NCI-H1694 treated with DMSO at 0.1 percent for 48 hours (cell line): ENCODE measurements at regions not wholly inside any gene's neighbourhood (a gene's known extent, or its start where the extent isn't known, plus 50 kb on each side); places are given as distances from the start of the nearest gene placed in this dataset.

Source experiments
- DNase-seq: peaks from one replicate; lab custom pipeline; 2025; lab: John Stamatoyannopoulos, UW

DNA sequence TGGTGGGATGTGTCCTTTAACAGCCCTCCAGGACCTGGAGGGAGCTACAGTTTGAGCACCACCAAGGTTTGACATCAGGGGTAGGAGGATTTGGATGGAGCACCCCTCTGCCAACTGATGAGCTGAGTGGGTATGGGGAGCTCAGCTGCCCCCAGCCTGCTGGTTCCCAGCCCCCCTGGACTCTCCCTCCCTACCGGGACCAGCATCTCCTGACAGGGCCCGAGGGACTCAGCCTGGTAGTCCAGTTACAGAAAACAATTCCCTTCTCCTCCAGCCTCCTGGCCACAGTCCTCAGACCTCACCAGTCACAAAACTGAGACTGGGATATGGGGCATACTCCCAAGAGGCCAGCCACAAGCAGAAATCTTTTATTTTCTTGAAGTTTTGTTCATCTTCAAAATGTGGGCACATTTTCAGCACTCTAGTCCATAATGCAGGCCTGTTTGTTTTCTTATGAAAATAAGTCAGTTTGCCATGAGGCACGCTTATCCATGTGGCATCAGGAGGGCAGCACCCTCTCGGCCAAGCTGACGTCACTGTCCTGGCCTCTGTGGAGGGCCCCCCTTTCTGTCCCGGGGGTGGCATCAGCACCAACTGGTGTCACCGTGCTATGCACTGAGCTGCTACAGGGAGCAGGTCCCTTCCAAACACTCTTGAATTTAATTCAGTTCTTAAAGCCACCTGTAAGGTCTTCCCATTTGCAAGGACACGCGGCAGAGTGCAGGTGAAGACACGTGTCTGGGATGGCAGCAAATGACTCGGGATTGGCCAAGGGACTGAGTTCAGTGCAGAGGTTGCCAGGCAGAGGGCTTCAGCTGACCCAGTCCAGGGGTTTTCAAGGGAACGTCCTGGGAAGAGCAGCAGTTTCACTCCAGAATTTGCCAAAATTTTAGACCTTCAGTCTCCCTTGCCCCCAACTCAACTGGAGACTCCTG is 187.6 kb downstream of the GADD45G start:
- DNase-seq, result no peak

DNA sequence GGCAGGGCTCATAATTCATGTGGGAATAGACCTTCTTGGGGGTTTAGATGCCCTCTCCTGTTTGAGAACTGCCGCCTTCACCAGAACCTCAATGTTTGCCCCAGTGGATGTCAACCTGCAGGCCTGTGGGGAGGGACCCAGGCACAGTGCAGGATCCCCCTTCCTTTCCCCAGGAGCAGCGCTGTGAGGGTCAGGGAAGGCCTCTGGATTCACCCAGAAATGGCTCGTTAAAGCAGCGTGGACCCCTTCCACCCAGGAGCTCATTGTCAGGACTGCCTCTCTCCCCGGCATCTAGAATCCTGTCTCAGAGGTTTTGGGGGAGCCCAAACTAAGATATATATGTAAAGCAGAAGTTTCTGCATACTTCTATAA is 188.3 kb downstream of the GADD45G start:
- DNase-seq, result no peak

DNA sequence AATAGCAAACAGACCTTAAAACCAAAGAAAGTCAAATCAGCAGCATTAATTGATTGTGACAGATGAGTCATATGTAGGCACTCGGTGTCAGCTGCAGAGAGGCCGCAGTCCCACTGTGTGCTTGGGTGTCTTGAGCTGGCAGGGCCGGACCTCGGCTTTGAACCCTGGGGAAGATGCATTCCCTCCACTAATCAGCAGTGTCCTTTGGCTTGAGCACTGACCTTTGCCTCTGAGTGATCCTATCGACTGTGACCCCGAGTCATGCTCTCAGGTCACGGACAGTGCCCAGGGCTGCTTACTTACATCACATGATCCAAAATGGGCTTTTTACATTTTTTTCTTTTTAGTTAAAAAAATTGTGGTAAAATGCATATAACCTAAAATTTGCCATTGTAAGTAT is 188.7 kb downstream of the GADD45G start:
- DNase-seq, result no peak

DNA sequence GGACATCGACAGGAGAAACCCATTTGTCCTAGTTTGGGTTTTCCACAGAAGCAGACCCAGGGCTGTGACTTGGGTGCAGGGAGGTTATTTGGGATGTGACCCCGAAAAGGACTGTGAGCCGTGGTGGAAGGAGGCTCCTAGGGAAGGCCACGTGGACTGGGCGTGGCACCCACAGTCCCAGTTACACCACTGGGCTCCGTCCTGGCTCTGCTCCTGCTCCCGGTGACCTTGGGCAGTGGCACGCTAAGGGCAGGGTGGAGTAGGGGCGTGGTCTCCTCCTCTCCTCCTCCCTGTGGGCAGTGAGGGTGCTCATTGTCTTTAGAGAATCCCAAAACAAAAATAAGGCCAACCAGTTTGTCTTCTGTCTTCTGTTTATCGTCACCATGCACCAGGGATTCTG is 190.1 kb downstream of the GADD45G start:
- DNase-seq, result no peak

DNA sequence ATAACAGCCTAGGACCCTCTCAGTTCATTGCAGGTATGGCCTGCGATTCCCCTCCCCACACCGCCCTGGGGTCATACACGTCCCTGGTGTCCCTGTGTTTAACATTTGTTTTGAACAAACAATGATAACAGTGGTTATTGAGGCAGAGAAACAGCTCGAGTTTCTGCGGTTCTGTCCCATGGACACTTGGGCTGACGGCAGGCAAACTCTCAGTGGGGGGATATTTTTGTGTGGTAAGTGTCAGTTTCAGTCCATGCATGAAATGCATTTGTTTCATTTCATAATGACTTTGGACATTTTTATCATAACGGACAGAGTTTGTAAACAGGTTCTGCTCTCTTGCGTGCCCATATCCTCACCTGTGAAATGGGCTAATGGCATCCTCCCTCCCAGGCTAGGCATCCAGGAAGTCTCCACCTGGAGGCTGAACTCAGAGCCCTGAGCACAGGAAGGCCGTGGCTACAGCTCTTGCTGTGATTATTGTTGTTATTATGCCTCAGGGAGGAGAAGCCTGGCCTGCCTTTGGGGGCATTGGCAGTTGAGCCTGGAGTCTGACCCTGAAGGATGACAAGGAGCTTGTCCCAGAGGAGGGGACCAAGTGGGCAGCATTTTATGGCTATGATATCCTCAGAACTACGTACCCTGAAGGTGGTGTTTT is 190.9 kb downstream of the GADD45G start:
- no peak for DNase-seq

DNA sequence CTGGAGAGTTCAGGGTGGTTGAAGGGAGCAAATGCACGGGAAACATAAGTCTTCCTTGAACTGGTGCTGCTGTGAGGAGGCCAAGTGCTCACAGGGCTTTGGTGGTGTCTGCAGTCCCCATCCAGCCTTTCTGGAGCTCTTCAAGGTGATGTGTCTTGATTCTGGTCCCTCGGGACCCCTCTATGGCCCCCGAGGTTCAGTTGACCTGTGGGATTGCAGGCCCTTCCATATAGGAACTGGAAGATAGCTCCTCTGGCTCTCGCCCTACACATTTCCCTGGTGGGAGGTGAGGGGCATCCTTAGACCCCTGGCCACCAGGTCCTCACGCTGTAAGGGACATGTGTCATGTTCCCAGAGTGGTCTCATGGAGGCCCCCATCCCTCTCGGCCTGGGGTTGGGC is 191.8 kb downstream of the GADD45G start:
- DNase-seq, result no peak

DNA sequence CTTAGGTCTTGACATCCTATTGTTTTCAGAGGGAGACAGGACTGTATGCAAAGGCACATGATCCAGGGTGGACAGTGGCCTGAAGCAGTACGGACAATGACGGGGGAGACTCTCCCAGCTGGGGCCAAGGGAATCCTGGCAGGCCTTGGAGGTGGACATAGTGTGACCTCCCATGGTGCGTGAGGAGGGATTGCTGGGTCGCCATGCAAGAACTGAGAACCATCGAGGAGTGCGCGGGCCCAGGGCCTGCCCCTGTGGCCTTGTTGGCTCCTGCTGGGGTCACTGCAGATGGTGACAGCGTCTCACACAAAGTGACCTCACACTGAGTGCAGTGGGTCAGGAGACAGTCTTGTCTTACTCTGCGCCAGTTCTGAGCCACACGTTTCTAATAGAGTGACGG is 192.4 kb downstream of the GADD45G start:
- DNase-seq, result no peak

DNA sequence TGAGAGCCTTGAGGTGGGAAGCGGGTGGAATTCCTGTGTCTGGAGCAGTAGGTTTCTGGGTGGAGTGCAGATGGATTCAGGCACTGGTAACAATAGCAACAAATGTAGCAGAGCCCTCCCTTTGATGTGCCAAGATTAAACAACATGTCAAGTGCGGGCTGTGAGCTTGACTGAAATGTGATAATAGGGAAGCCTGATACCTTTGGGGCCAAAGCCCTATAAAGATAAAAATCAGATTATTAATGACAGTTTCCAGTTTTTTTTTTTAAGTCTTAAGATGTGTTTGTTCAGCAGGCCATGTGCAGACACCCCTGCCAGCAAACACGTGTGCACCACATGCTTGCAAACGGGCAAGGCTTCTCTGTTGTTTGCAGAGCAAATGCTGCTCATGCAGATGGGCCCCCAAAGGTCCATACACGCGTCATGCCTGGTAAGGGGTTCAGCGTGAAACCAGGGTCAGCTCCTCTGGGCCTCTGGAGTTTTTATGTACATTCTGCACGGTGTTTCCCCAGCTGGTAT is 193.2 kb downstream of the GADD45G start:
- DNase-seq, result no peak

DNA sequence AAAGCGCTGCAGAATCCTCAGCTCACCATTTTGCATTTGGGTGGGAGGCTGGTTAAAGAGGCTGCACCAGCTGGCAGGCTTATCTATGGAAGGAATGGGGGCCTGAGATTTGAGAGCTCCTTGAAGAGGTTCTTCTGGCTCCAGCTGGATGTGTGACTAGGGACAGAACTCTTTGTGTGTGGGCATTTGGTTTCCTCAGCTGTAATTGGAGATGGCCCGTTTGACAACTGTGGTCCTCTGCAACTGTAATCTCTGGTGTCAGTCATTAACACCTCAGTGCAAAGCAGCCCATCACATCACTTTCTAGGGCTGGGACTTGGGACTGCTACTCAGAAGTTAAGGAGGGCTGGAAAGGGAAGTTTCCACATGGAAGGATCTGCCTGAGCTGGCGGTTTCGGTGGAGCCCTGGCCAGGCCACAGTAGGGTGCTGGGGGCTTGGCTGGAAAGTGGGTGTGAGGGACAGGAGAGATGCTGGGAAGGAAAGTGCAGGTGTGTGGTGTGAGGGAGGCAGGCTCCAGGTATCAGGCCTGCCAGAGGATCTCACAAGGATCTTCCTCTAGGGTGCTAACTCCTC is 193.8 kb downstream of the GADD45G start:
- DNase-seq, result no peak

DNA sequence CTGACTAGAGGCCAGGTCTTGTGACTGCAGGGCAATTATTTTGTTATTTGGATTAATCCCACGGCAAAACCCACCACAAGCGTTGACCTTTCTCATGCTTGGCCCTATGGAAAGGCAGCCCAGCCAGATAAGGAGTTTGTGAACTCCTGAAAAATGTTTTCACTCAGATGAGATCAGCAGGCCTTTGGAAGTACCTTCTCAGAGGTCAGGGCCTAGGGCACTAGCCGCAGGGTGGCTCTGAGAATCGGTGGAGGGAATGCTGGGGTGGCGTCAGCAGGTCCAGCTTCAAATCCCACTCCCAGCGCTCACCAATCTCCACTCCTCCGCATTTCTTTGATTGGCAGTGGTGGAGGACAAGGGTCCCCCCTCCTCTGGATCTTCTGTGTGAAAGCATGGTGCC is 194.4 kb downstream of the GADD45G start:
- no peak for DNase-seq

DNA sequence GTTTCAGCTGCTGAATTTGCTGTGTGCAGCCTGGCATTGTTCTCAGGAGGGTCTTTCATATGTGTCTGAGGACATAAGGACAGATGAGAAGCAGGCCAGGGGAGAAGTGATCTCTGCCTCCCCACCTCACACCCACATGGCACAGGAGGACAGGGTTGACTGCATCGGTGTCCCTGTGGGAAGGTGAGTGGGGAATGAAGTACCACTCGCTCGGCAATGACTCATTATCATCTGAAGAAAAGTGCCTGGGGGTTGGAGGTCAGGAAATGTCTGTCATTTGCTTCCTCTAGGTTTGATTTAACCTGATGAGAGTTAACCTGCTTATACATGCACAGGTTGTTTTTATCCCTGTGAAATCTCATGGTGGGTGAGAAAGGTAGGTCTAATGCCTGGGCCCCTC is 195.0 kb downstream of the GADD45G start:
- DNase-seq, result no peak

DNA sequence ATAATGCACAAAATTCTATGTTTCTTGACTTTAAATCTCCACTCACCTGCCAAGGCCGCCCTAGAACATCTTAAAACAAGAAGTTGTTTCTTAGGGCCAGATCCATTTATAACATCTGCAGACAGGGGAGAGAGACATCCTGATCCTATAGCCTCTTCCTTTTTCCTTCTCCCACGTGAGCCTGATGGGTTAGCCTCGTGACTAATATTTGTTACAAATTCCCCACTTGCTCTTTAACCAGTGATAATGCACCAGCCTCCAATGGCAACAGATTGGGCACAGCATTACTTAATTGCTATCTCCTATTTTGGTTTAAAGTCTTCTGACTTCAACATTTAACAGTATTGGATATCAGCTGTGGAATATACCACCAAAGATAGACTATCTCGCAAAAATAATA is 196.5 kb downstream of the GADD45G start:
- DNase-seq, result no peak

DNA sequence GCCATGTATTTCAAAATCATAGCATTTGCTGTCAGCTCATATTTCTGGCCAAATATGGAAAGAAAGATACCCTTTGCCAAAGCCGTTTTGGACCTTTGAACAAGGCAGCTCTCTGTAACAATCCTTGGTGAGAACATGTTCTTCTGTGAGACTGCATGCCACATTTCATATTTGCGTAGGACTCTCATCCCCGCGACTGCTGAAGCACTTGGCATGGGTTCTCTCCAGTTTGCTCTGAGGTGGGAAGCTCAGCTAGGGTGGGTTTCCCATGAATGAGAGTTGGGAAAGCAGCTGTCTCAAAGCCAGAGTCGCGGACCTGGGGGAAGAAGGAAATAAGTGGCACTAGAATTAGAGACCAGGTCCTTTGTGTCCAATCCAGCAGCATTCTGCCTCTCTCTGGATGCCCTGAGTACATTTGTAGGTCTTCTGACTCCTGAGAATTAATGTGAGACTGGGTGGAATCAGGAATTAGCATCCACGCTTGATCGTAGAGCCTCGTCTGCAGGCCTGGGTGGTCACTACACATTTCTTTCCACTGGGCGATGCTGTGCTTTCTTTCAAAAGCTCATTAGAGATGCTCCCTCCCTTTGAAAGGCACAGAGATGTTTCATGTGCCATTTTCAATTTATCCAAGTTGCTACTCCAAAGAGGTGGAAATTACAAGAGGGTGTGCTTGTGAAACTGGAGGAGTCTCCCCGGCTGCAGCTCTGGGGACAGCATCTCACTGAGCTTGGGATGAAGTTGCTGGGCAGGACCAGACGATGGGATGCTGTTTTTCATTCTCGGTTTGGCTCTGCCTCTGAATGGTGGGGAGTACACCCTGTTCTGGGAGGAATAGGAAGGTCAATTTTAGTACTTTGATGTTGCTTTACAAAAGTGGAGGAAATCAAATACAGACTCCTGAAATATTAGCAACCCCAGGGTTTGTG is 197.2 kb downstream of the GADD45G start:
- no peak for DNase-seq

DNA sequence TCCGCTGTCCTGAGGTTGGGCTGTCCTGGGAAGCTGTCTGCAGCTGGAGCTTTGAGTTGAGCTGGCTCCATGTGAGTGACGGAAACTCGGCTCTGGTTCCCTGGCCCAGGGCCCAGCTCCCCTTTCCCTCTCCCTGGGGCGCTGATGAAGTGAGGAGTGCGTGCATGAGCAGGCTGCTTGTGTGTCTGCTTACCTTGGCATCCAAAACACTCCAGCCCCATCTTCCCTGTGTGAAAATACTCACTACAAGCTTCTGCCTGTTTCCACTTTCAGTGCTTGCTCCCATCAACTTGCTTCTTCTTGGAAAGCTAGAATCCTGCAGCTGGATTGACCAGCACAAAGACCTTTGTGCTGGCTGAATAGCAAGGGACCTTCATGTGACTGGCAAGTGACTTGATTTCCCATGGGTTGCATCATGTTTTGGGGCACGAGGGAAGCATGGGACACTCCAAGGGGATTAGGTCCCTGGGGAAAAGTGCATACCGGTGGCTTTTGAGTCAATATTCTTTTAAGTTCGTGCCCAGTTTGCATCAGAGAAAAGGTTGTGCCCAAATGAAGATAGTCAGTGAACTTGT is 198.1 kb downstream of the GADD45G start:
- peak; percentile 33 for DNase-seq

DNA sequence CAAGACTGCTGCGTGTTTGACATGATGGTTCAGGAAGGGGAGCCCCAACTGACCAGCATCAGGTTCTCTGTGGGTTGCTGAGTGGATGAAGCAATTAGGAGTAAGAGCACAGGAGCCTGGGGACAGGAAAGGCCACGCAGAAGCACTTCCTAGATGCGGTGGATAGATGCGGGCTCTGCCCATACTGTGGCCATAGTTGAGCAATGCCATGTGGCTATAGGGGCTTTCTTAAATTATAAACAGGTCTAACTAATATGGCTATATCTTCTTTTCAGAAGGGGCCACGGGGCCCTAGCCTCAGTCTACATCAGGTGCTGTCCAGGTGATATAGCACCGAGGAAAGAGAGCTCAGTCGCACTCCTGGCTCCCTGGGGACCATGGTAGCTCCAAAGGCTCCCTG is 198.6 kb downstream of the GADD45G start:
- DNase-seq, result no peak

DNA sequence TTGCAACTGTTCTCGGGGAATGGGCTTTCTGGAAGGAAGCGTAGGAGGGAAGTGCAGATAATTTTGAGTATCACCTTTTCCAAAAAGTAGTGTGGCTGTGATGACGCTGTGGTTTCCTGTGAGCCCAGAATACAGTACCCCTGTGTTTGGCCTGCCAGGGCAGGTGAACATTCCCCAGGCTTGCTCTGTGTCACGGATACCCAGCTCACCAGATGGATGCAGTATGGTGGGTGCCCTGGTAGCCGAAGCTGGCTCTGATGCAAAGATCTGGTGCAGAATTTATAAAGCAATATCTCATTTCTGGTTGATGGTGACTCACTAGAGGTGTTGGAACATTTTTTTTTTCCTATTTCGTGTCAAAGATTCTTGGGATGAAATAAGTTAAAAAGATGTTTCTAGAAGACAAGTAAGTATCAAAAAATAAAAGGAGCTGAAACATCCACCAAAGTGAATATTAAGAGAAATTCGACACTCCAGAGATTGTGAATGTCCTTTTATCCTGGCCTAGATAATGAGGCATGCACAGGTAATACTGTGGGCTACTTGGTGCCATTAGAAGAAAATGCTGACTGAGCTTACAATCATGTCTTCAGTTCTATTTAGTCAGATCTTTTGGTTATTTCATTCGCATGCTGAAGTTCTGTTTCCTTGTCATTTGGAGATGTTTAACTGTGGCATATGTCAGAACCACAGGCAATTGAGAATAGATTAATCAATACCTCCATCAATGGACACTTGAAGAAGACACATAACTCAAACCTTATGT is 200.1 kb downstream of the GADD45G start:
- no peak for DNase-seq

DNA sequence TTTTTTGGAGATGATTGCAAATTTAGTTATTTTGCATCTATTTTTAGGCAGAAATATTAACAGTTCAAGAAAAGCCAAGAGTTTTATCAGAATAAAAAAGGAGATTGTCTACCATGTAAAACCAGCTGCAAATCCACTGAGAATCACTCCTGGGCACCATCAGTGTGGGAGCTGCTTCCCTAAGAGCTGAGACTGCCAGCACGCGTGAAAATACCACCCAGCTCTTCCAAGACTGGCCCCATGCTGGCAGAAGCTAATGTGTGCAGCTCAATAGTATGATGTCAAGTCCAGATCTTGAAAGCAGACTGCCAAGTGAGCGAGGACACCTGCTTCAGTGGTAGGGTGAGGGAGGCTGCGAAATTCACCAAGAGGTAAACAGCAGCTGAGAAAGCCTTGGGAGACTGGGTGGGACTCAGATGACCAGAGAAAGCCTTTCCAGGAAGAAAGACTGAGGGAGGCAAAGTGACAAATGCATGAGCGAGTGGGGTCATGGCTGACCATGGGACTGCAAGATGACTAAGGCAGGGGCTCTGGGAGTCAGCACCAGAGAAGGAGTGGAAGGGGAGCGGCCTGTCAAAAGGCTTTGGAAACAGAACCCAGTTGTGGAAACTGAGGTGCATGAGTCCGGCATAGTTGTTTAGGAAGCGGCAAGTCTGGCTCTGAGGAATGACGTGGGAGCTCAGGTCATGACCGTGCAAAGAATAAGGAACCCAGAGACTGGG is 200.9 kb downstream of the GADD45G start:
- DNase-seq, result no peak

DNA sequence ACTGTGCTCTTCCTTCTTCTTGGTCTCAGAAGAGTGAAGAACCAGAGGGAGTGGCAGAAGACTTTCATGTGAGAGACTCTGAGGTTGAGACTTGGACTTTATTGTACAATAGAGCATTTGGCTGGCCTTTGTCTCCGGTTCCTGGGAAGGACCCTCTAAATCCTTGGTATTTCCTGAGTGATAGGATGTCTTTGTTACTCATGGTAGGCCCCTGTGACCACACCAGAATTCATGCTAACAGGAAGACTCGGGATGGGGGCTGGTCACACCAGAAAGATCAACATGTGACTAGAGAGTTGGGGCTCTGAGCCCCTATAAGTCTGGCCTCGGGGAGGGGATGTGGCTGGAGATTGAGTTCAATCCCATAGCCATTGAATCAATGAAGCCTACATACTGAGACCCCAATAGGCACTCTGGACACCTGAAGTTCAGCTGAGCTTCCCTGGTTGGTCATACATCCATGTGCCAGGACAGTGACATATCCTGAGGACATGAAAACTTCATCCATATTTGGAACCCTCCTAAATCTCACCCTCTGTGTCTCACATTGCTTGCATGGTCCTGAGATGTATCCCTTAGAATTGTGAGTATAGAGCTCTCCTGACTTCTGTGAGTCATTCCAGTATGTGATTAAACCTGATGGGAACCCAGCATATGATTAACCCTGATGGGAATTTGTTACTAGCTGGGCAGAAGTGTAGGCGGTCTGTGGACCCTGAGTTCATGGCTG is 201.7 kb downstream of the GADD45G start:
- DNase-seq, result no peak

DNA sequence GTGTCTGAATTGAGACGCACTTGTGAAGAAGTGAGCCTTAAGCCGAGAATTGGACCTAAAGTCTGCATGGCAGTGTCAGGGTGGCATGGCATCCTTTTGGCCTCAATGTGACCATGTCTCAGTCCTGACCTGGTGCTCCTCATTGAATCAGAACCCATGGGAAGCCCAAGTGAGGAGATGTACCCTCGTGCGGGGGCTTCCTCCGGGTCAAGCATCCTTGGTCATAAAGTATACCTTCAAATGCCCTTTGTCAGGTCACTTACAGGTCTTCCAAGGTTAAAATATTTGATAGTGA is 202.2 kb downstream of the GADD45G start:
- DNase-seq, result no peak

DNA sequence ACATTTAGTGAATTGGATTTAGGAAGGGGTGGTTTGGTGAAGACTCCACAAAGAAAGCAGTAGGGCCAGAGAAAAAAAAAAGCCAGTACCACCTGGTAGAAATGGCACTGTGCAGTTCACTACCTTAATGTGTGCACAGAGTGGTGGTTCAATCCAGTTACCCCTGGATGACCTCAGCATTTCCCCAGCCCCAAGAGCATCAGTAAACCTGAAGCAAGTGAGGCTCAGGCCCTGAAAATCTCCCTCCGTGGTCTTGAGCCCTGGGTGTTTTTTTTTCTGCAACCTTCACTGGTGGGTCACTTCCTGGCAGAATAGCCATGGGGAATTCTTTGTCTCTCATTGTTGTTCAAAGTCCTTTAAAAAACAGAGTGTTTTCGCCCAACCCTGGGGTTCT is 202.9 kb downstream of the GADD45G start:
- DNase-seq, result no peak
